OCI-LY3 (cell line): ENCODE measurements at regions not wholly inside any gene's neighbourhood (a gene's known extent, or its start where the extent isn't known, plus 50 kb on each side); places are given as distances from the start of the nearest gene placed in this dataset.

Experiments used
- H2AFZ ChIP-seq: fragments of 200-600, 300-600 bp; shearing (Covaris generic); 2 replicates; pipeline ENCODE4 v1.6.0; 2014; ENCODE audit warnings: antibody characterized with exemption, low read depth, low read length
- H3K27ac ChIP-seq: fragments of 200-600, 300-600 bp; sonication (generic); 2 replicates; pipeline ENCODE4 v1.5.1; 2014; ENCODE audit warnings: mild to moderate bottlenecking, low read length, moderate library complexity, mixed read lengths
- H3K27me3 ChIP-seq: fragments of 200-600, 300-600 bp; sonication (generic); 2 replicates; pipeline ENCODE4 v1.6.1; 2014; ENCODE audit warnings: low read depth, low read length, mixed read lengths
- H3K36me3 ChIP-seq: fragments of 200-600, 300-600 bp; sonication (generic); replicated peaks from 2 replicates; pipeline ENCODE3; 2014; ENCODE audit warnings: low read depth, low read length, mixed read lengths
- H3K4me1 ChIP-seq: fragments of 300-600, 200-600 bp; sonication (generic); 2 replicates; pipeline ENCODE4 v1.6.1; 2014; ENCODE audit warnings: low read length, mixed read lengths
- H3K4me2 ChIP-seq: fragments of 200-600, 300-600 bp; sonication (generic); 2 replicates; pipeline ENCODE4 v1.6.1; 2014; ENCODE audit warnings: low read length, mixed read lengths
- H3K4me3 ChIP-seq: fragments of 300-600, 200-600 bp; sonication (generic); 2 replicates; pipeline ENCODE4 v1.5.1; 2014; ENCODE audit warnings: antibody characterized with exemption, mild to moderate bottlenecking, low read length, moderate library complexity
- H3K79me2 ChIP-seq: fragments of 300-600, 200-600 bp; shearing (Covaris generic); 2 replicates; pipeline ENCODE4 v1.6.1; 2014; ENCODE audit warnings: mild to moderate bottlenecking, low read length, mixed read lengths
- H3K9ac ChIP-seq: fragments of 300-600, 200-600 bp; shearing (Covaris generic); 2 replicates; pipeline ENCODE4 v1.6.0; 2014; ENCODE audit warnings: mild to moderate bottlenecking, low read length, moderate library complexity
- H3K9me3 ChIP-seq: fragments of 200-600, 300-600 bp; shearing (Covaris generic); 2 replicates; pipeline ENCODE4 v1.6.1; 2014; ENCODE audit warnings: low read length, mixed read lengths; ENCODE audit not compliant: insufficient read depth
- H4K20me1 ChIP-seq: fragments of 200-600, 300-600 bp; sonication (generic); 2 replicates; pipeline ENCODE4 v1.6.1; 2016; ENCODE audit warnings: low read length, mixed read lengths; ENCODE audit not compliant: insufficient read depth
- EZH2phosphoT487 ChIP-seq: fragments of 200-600 bp; shearing (Covaris generic); IDR thresholded peaks from 2 replicates; pipeline ENCODE4 v1.6.1; 2018; ENCODE audit warnings: antibody characterized with exemption, mixed run types, low read depth
- TF ChIP-seq, protein P1 (sequence below): fragments of 200-600, 300-600 bp; sonication (generic); IDR thresholded peaks from 2 replicates; pipeline ENCODE4 v1.5.1; 2014; ENCODE audit warnings: antibody characterized with exemption, low read length, low read depth

- H3K9ac ChIP-seq: no peak overlapping the region
- no peak overlapping the region for H3K4me2 ChIP-seq
These were observed 119.6 kb downstream of the B3GNT2 start for GRCh38 chr2:62315476-62315875.

DNA sequence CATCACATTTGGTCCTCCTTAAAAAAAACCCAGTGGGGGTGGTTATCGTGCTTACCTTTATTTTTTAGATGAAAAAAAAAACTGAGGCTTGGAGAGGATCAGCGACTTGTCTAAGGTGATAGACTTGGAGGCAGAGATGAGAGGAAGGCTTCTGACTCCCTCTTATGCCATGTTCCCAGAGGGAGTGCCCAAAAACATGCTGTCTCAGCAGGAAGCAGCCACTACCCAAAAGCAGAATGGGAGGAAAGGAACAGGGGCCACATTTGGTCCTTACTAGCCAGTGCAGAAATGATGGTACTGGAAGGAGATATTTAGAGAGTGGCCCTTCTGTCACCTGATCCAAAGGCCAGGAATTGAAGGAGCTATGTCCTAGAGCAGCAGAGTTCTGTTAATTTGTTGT is 118.4 kb downstream of the B3GNT2 start:
- peaks cover 14% of the 10 kb centered on the region; the same call in 1 of the 2 replicates for H3K4me1 ChIP-seq
- no peaks in the 10 kb centered on the region for H3K79me2 ChIP-seq
- H2AFZ ChIP-seq: no peak overlapping the region
- no peaks in the 10 kb centered on the region for H4K20me1 ChIP-seq
- no peaks in the 10 kb centered on the region for H3K36me3 ChIP-seq
- H3K27ac ChIP-seq: no peak overlapping the region
- H3K27me3 ChIP-seq: no peaks in the 10 kb centered on the region
- H3K4me2 ChIP-seq: no peak overlapping the region
- H3K9ac ChIP-seq: no peak overlapping the region
- no peak overlapping the region for H3K4me3 ChIP-seq
- no peak for TF ChIP-seq EZH2phosphoT487
- TF ChIP-seq, protein P1, sequence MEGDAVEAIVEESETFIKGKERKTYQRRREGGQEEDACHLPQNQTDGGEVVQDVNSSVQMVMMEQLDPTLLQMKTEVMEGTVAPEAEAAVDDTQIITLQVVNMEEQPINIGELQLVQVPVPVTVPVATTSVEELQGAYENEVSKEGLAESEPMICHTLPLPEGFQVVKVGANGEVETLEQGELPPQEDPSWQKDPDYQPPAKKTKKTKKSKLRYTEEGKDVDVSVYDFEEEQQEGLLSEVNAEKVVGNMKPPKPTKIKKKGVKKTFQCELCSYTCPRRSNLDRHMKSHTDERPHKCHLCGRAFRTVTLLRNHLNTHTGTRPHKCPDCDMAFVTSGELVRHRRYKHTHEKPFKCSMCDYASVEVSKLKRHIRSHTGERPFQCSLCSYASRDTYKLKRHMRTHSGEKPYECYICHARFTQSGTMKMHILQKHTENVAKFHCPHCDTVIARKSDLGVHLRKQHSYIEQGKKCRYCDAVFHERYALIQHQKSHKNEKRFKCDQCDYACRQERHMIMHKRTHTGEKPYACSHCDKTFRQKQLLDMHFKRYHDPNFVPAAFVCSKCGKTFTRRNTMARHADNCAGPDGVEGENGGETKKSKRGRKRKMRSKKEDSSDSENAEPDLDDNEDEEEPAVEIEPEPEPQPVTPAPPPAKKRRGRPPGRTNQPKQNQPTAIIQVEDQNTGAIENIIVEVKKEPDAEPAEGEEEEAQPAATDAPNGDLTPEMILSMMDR: no peak
- H3K9me3 ChIP-seq: no peaks in the 10 kb centered on the region

More at GRCh38 chr2:62315476-62315875, 119.6 kb downstream of the B3GNT2 start:
- no peaks in the 10 kb centered on the region for H3K9me3 ChIP-seq
- no peaks in the 10 kb centered on the region for H3K79me2 ChIP-seq
- H4K20me1 ChIP-seq: no peaks in the 10 kb centered on the region
- no peak overlapping the region for H2AFZ ChIP-seq
- H3K27ac ChIP-seq: no peak overlapping the region
- no peaks in the 10 kb centered on the region for H3K27me3 ChIP-seq
- no peak overlapping the region for H3K4me3 ChIP-seq
- H3K36me3 ChIP-seq: no peaks in the 10 kb centered on the region
- H3K4me1 ChIP-seq: peaks cover 5% of the 10 kb centered on the region; the same call in 1 of the 2 replicates
- TF ChIP-seq, protein P1: no peak
- no peak for TF ChIP-seq EZH2phosphoT487

DNA sequence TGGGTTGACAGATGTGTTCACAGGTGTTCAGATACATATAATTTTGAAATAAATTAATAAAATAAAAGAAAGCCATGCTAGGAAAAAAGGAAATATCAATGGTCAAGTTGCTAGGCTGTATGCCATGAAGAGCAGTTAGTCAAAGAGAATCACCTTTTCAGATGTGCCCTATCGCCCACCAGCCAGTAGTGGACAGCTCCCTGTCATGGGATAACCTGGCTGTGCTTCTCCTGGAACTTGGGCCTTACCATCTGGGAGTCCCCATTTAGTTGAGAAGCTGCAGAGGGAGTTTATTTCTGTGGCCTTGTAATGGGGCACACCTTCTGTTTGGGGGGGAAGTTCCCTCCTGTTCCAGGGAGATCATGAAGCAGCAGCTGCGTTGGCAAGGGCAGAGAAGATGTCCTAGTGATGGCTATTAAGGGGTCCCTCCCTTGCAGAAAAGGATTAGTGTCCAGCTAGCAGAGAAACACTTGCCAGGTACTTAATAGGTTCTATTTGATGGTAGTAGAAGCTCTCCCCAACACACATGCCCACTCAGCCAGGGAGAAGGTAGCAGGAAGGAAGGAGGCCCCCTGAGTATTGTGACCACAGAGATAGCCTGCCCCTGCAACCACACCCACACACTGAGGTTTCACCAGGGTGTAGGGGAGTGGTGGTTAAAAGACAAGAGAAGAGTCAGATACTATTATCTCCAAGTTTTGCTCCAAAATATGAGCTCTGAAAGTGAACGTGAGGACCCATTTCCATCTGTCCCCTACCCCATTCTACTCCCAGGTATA is 117.7 kb downstream of the B3GNT2 start:
- TF ChIP-seq, protein P1: no peak
- TF ChIP-seq EZH2phosphoT487: no peak
- no peak overlapping the region for H3K4me2 ChIP-seq

GRCh38 chr2:62309465-62310091 is 113.7 kb downstream of the B3GNT2 start:
- Histone ChIP-seq H3K9me3 (no peaks in the 10 kb centered on the region), H4K20me1 (no peaks in the 10 kb centered on the region), H3K36me3 (no peaks in the 10 kb centered on the region), H3K27ac (no peak overlapping the region), H3K4me2 (peak overlapping the region; percentile 34), H3K9ac (no peak overlapping the region), H2AFZ (peak overlapping the region; percentile 27; the same call in 1 of the 2 replicates), H3K79me2 (no peaks in the 10 kb centered on the region), H3K4me3 (no peak overlapping the region), H3K27me3 (no peaks in the 10 kb centered on the region), H3K4me1 (peaks cover 51% of the 10 kb centered on the region)
- TF ChIP-seq, protein P1: no peak
- TF ChIP-seq EZH2phosphoT487: no peak

More for the DNA sequence above, 117.7 kb downstream of the B3GNT2 start:
- H4K20me1 ChIP-seq: no peaks in the 10 kb centered on the region
- H3K9me3 ChIP-seq: no peaks in the 10 kb centered on the region
- H3K27ac ChIP-seq: no peak overlapping the region
- H3K36me3 ChIP-seq: no peaks in the 10 kb centered on the region
- H2AFZ ChIP-seq: no peak overlapping the region
- H3K4me3 ChIP-seq: no peak overlapping the region
- no peak overlapping the region for H3K9ac ChIP-seq
- H3K4me1 ChIP-seq: peaks cover 15% of the 10 kb centered on the region; the same call in 1 of the 2 replicates
- H3K79me2 ChIP-seq: no peaks in the 10 kb centered on the region
- no peaks in the 10 kb centered on the region for H3K27me3 ChIP-seq
